ENCODE measurements at regions not wholly inside any gene's neighbourhood (a gene's known extent, or its start where the extent isn't known, plus 50 kb on each side); places are given as distances from the start of the nearest gene placed in this dataset.
"Not testable (repeated sequence)": the region's sequence is repeated elsewhere in the genome, so short reads cannot be mapped to it uniquely, and the experiment has no call there.

DNA sequence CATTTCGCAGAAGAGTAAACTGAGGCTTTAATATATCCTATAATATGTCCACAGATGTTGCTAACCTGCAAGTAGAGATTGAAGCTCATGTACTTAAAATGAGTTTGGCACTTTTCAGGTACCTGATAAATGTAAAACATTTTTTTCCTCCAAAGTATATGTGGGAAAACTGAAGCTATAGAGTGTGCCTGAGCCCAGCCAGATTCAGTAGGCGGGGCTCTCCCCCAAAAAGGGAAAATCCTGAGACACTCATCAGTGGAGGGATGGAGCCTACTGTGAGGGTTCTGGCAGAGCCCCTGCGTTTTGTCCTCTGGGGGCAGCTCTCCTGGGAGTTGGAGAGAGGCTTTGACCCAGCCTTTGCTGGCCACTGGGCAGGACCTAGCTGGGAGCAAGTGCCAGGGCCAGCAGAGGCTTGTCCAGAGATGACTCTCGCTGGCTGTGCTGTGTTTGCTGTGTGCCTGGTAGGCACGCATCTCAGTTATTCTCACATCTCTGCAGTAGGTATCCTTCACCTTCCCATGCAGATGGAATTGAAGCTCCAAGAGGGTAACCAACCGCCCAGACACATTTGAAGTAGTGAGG is 81.1 kb upstream of the SPRY4 start:
- no peak for DNase-seq

DNA sequence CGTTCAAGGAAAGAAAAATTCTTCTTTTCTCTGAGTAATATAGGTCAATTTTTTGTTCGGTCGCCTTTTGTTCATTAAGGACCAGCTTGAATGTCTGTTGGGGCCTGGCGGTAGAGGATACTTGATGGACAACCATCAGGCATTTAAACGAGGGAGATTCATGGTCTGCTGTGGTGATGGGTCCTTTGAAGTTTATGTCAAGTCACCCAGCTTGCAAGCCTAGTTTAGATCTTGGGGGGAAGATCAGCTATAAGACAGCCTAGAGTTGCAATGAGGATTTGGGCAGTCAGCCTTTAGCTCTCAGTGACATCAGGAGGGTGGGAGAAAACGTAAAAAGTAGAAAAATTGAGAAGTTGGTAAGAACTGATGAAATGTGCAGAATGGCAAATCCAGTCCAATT is 80.2 kb upstream of the SPRY4 start:
- DNase-seq, result no peak

DNA sequence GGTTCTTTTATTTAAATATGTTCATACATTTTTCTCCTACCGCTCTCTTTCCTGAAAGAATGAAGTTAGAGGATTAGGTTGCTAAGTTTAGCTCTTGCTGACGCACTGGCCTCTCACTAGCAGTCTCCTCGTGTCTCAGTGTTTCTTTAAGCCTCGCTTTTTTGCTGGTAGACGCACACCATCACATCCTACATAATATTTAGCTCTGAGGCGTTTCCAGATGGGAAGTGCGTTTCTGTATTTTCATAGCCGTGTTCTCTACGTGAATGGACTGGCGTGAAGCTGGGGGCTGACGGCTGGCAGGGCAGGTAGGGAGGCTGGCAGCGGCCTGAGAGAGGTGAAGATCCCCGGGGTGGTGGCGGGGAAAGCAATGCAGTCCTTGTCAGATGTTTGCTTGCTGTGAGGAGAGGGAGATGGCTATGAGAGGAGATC is 79.2 kb upstream of the SPRY4 start:
- DNase-seq, result peak; percentile 59

DNA sequence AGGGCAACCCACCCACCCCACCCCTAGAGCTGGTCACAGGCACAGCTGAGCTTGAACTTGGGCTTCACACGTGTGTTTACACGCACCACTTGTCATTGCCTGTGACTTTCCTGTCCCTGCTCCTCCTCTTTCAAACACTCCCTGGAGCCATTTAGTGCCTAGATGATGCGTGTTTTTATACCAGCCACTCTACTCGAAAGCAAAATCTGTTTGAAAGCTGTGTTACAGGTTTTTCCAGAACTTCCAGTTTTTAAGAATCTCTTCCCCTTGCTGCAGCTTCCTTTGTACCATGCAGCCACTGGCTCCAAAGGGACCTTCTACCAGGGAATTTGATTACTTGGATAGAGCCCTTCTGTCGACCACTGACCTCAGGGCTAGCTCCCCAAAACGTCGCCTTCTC is 78.8 kb upstream of the SPRY4 start:
- DNase-seq, result peak; percentile 56

DNA sequence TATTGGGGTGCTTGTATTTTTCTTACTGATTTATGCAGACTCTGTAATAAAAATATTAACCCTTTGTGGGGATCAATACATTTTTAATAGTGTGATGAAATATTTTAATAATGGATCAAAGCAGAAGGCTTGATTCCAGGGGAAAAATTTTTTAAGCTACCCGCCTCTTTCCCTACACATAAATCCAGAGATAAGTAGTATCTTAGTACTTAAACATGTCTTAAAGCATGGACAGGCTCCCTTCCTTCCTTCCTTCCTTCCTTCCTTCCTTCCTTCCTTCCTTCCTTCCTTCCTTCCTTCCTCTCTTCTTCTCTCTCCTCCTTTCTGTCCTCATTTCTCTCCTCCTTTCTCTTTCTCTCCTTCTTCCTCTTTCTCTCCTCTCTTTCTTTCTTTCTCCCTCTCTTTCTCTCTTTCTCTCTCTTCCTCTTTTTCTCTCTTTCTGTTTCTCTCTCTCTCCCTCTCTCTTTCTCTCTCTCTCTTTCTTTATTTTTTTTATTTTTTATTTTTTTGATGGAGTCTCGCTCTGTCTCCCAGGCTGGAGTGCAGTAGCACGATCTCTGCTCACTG is 78.0 kb upstream of the SPRY4 start:
- no peak for DNase-seq

DNA sequence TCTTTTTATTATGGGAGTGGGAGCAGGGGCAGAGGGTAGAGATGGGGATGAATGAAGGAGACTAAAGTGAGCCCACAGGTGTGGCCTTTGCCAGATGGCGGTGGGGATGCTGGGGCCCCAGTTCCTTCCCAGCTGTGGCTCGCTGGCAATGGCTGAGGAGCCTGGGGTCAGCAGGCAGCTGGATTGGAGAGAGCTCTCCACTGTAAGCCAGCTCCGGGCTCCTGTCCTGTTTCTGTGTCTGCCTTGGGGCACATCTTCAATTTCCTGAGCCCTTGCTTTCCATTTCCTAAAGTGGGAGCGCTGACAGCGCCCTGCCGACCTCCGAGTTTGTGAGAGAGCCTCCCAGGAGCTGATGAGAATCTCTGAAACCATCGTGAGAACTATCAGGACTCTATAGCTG is 75.6 kb upstream of the SPRY4 start:
- DNase-seq, result no peak

DNA sequence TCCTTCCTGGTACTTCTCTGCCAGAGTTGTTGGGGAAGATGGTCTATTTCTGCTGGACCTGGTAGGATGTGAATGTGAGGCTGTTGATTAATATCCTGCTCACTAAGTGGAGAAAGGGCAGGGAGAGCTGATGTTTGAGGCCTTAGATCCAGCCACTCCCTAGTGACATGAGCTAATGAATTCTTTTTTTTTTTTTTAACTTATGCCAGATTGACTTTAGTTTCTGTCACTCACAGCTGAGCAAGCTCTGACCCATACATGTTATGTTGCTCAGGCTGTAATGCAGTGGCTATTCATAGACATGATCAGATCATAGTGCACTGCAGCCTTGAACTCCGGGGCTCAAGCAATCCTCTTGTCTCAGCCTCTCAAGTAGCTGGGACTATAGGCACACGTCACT is 75.1 kb upstream of the SPRY4 start:
- DNase-seq, result no peak

DNA sequence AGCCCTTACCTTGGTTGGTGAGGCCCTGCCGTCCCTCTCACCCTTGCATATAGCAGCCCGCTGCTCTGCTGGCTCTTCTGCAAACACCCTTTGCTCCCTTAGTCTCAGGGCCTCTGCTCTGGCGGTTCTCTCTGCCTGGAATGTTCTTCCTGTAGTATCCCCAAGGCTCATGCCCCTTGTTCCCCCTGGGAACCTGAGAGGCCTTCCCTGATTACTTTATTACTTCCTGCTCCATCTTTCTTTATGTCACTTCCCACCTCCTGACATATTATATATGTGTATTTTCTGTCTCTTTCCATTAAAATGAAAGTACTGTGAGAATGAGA is 73.9 kb upstream of the SPRY4 start:
- DNase-seq, result no peak

DNA sequence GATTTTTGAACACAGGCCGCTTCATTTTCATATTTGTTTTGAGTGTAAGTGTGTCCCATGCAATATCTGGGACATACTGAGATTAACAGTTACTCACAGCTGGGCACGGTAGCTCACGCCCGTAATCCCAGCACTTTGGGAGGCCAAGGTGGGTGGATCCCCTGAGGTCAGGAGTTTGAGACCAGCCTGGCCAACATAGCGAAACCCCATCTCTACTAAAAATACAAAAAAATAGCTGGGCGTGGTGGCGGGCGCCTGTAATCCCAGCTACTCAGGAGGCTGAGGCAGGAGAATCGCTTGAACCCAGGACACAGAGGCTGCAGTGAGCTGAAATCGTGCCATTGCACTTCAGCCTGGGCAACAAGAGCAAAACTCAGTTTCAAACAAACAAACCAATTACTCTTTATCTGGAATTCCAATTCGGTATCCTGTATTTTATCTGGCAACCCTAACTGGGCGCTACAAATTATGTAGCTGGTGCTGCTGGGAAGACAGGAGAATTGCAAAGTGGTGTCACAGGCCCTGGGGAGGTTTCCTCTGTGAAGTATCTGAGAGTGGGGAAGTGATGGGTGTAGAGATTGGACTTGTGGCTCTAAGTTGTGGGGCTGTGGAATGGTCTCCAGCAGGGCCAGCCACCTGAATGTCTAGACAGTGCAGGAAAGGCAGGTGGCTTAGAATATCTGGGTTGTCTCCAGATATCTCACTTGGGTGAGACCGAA is 73.3 kb upstream of the SPRY4 start:
- DNase-seq, result not testable (repeated sequence)

DNA sequence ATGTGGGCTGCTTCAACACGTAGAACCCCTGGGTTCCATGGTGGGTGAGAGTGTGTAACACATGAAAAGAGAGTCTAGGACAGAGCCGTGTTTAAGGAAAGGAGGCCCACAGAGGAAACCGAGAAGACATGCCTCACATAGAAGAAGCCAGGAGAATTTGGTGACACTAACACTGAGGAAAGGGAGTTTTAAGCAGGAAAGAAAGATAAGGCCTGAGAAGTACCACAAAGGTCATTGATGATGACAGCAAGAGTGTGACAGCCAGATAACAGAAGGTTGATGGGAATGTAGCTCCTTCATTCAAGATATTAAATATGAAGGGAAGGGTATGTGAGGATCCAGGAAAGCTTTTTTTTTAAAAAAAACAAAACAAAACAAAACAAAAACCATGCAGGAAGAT is 72.4 kb upstream of the SPRY4 start:
- no peak for DNase-seq

DNA sequence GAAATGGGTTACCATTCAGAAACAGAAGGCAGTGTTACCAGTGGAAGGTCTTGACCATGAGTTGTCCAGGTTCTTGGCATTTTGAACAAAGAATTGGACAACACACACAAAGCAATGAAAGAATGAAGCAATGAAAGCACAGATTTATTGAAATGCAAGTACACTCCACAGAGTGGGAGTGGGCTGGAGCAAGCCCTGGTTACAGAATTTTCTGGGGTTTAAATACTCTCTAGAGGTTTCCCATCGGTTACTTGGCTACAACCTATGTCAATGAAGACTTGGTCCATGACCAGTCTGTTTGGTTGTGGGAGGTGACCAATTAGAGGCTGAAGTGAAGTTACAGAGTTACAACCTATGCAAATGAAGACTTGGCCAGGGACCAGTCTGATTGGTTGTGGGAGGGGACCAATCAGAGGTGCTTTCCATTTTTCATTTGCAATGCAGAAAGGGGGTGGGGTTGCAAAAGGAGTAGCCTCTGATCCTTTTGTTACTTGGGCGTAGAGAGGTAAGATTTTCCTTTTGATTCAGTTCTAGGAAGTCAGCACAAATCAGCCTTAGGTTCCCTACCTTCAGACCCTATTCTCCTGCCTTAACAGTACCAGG is 71.7 kb upstream of the SPRY4 start:
- no peak for DNase-seq

DNA sequence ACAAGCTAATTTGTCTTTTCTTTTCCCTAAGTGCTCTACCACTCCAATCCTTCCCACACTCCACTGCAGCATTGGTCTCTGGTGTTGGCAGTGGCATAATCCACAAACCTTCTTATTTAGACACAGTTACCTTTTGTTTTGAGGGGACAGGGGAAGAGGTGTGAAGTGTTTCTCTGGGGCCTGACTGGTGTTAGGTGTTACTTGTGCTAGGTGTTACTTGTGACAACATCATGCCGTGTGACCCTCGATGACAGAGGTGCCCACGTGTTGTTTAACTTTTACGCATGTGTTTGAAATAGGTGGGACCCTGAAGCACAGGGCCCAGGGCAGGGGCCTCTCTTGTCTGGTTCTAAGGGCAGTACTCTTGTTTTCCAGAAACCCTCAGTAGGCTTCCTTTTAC is 70.5 kb upstream of the SPRY4 start:
- no peak for DNase-seq

DNA sequence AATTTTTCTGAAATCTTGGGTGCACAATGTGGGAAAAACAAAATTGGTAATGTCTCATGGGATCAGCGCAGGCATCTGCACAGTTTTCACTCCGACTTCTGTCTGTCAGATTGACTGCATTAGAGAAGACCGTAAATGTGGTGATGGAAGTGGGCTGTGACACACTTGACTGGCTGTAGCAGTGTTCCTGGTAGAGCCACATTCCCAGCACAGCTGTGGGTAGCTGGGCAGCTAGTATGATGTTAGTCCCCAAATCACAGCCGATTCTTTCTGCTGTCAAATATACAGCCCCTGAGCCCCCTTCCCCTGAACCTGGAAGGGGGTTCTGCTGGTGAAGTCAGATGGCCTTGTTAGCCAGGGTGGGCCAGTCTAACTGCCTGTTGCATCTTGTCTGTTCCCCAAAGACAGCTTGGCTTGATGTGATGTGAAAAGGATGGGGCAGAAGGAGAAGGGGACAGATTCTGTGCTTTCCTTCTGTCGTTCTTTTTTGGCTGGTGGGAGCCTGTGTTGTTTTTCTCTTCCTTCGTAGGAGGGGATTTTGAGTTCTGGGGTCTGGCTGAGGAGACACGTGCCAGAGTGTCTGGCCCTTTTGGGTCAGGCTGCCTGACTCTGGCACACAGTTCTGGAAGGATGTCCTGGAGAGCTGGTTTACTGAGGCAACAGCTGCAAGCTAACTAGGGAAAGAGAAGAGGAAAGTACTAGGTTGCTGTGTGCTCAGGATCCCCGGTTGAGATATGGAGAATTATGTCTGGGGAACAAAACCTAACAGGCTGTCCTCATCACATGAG is 66.4 kb upstream of the SPRY4 start:
- peak; percentile 77 for DNase-seq

DNA sequence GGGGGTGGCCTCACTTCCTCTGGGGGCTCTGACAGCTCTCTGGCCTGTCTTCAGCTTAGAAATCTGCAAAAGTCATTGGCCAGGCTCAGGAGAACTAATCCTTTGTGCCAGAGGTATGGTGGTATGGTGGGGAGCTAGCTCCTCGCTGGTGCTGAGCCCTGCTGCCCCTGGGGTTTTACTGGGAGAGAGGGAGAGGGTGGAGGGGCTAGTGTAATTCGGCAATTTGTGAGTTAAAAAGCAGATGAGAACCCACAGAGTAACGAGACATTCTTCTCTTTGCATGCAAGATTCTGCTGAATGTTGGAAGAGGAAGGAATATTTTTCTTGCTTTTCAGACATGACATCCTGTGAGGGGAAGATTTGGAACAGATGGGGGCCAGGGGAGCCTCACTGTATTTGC is 65.5 kb upstream of the SPRY4 start:
- DNase-seq, result peak; percentile 88

DNA sequence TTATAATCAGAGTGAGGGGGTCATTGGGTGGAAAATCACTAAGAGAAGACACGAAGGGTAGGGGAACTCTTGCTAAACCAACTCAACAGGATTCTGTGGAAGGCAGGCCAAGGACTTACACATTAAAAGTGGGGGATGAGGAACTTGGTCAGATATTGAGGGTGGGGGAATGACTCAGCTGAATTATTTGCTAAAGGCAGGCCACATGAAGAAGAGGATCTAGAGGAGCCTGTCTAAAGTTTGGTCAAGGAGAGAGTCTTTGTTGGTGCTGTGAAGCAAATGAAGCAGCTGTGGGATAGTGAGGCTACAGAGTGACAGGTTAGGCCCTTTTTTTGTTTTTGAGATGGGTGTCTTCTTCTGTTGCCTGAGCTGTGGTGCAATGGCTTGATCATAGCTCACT is 63.9 kb upstream of the SPRY4 start:
- DNase-seq, result no peak

DNA sequence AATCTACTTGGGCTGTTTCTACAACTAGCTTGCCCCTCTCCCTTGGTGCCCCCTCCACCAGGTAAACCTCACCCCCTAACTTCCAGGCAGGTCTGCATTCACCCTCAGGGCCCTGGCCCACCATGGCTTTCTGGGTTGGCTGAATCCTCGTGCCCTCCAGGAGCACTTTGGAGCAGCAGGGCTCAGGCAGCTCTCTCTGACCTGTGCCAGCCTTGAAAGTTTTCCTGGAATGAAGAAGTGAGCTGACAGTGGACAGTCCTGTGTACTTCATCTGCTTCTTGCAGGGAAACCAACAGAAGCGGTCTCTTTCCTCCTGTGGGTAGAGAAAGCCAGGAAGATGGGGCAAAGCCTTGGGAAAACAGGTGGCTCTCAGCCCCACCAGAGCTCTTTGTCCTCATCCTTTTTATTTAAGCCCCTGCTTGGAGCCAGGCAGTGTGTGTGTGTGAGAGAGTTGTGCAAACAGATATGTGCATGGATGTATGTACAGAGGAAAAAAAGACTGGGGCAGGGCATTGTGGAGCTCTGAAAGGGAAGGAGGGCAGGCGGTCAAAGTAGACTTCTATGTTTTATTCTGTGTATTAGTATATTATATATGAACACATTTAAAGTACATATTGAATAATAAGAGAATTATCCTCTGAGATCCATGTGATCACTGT is 62.3 kb upstream of the SPRY4 start:
- DNase-seq, result no peak

DNA sequence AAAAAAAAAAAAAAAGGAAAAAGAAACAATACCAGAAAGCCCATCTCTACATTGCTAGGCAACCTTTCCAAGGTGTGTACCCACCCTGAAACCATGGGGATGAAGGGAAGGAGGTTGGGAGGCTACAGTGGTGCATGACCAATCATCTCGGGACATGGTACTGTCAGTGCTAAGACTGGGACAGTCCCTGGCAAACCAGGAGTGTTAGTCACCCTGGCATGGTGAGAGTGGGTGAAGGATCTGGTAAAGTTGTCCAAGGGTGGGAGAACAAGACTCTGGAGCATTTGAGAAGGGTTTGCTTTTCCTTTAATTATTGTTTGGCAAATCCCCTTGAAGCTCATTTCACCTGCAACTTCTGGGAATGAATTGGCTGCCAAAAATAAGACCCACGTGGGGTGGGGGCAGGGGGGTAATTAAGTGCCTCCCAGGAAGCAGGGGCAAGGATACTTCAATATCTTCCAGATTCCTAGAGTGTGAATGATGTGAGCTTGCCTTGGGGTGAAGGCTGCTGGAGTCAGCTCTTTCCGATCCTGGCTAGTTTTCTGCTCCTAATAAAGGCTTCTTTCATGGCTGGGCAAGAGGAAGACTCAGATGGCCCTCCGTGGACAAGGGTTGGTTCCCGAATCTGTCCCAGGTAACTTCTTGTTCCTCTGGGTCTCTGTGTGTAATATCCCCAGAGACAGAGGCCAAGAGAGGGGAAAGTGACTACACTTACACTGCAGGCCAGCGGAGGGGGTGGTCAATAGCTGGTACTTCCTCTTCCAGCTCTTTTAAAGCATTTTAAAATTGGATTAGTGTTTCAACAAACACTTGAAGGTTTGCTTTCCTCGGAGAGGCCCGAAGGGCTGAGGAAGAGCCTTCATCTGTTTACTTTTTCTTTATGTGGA is 61.6 kb upstream of the SPRY4 start:
- no peak for DNase-seq

DNA sequence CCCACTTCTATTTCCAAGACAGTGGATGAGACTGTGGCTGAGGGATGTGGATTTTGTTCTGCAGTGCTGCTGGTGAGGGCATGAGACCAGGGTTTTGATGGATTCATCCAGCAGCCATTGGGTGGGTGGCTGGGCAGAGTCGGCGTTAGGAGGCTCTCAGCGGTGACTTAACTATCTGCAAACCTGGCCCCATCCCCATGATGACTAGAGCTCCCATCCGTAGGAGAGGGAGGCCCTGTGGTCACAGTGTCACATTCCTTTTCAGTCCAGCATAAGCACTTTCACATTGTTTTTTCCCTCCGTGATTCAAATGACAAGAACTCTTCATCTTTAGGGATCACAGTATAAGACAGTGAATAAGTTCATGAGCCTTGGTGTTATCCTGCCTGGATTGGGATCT is 60.4 kb upstream of the SPRY4 start:
- DNase-seq, result no peak

DNA sequence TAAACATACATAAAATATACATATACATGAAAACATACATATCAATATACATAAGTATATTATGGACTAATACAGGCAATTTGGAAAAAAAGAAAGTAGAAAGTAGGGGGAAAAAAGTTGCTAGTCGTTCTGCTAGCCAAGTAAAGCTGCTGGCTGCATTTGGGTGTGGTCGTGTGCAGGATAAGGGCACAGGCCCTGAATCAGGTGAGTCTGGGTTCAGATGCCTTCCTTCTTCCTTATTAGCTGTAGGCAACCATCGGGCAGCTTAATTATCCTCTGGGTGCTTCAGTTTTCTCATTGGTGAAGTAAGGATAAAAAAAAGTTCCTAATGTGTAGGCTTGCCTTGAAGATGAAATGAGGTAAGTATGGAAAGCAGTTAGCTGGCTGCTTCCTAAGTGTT is 59.2 kb upstream of the SPRY4 start:
- no peak for DNase-seq

DNA sequence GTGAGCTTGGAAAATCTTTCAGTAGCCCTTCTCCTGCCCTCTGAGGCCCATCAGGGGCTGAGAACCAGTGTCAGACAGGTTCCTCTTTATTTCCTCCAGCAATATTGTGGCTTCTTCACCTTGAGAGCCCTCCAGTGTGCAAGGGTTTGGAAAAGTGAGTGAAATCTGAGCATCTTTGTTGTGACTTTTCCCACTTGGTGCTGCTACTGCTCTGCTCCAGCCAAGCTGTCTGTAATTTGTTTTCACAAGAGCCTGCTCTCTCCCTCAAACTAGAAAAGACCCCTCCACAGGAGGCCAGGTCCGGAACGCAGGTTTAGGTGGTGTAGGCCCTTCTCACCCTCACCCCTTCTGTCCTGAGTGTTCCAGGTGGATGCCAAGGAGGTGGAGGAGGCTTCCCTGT is 57.4 kb upstream of the SPRY4 start:
- DNase-seq, result no peak
